PC-9 (cell line): ENCODE measurements at regions not wholly inside any gene's neighbourhood (a gene's known extent, or its start where the extent isn't known, plus 50 kb on each side); places are given as distances from the start of the nearest gene placed in this dataset.

Experiments
- BruUV-seq: library from RNA; stranded (reverse); fragments of 400-500 nt; replicated peaks from 2 replicates; lab custom pipeline; 2021; lab: Mats Ljungman, UMichigan
- CTCF ChIA-PET: fragments of 300-600 bp; sonication (Branson Sonifier 250); formaldehyde crosslinking; loops from one replicate; lab custom pipeline; 2022; ENCODE audit warnings: antibody characterized with exemption; lab: Charles Lee
- POLR2A ChIA-PET: fragments of 300-600 bp; sonication (Branson Sonifier 250); formaldehyde crosslinking; loops from one replicate; lab custom pipeline; 2022; ENCODE audit warnings: antibody characterized with exemption; ENCODE audit not compliant: unreplicated experiment; lab: Charles Lee
- DNase-seq, 2 experiments: peaks; one replicate each; pipeline versions ENCODE4 v3.0.0 to v3.0.0-alpha.2; 2015 to 2022; ENCODE audit warnings: mixed read lengths in 1 of 2
- H2AFZ ChIP-seq: fragments of 200-600 bp; sonication (generic); 2 replicates; pipeline ENCODE4 v1.8.1; 2017; ENCODE audit warnings: antibody characterized with exemption
- H3F3A ChIP-seq: fragments of 200-600 bp; sonication (generic); 2 replicates; pipeline ENCODE4 v1.8.1; 2017; ENCODE audit warnings: antibody characterized with exemption, mild to moderate bottlenecking, low read depth; ENCODE audit not compliant: insufficient read depth
- H3K27ac ChIP-seq: fragments of 200-600 bp; sonication (generic); 2 replicates; pipeline ENCODE4 v1.6.1; 2016; ENCODE audit warnings: mixed run types
- H3K27me3 ChIP-seq: fragments of 200-600 bp; sonication (generic); 2 replicates; pipeline ENCODE4 v1.6.1; 2016; ENCODE audit warnings: low read depth, mixed run types; ENCODE audit not compliant: insufficient read depth
- H3K36me3 ChIP-seq: fragments of 200-600 bp; sonication (generic); 2 replicates; pipeline ENCODE4 v1.6.1; 2016; ENCODE audit warnings: low read depth, mixed run types
- H3K4me1 ChIP-seq: fragments of 200-600 bp; sonication (generic); replicated peaks from 2 replicates; pipeline ENCODE4 v1.6.1; 2016; ENCODE audit warnings: mixed run types; ENCODE audit not compliant: insufficient read depth
- H3K4me2 ChIP-seq: fragments of 200-600 bp; sonication (generic); 2 replicates; pipeline ENCODE4 v1.6.1; 2017; ENCODE audit warnings: mixed run types
- H3K4me3 ChIP-seq: fragments of 200-600 bp; sonication (generic); 2 replicates; pipeline ENCODE4 v1.6.1; 2016; ENCODE audit warnings: mixed run types
- H3K79me2 ChIP-seq: fragments of 200-600 bp; sonication (generic); 2 replicates; pipeline ENCODE4 v1.6.1; 2017; ENCODE audit warnings: low read depth, mixed run types
- H3K9me2 ChIP-seq: fragments of 200-600 bp; sonication (generic); 2 replicates; pipeline ENCODE4 v1.8.1; 2017; ENCODE audit warnings: mild to moderate bottlenecking; ENCODE audit not compliant: insufficient read depth
- H3K9me3 ChIP-seq: fragments of 200-600 bp; sonication (generic); 2 replicates; pipeline ENCODE4 v1.8.1; 2016; ENCODE audit warnings: low read depth; ENCODE audit not compliant: insufficient read depth
- H4K20me1 ChIP-seq: fragments of 200-600 bp; sonication (generic); 2 replicates; pipeline ENCODE4 v1.8.1; 2017; ENCODE audit not compliant: insufficient read depth
- CTCF ChIP-seq: fragments of 200-600 bp; sonication (generic); conservative IDR thresholded peaks from 2 replicates; pipeline ENCODE4 v1.6.1; 2017; ENCODE audit warnings: mixed run types, antibody characterized with exemption, mild to moderate bottlenecking, moderate library complexity
- EZH2 ChIP-seq: fragments of 200-600 bp; sonication (generic); IDR thresholded peaks from 2 replicates; pipeline ENCODE4 v1.8.0; 2017; ENCODE audit warnings: antibody characterized with exemption, low read depth
- intact Hi-C: fragments of 100-400 bp; cut with micrococcal nuclease; formaldehyde crosslinking; loops from one replicate; pipeline ENCODE4 v1.10.0; 2022; ENCODE audit not compliant: unreplicated experiment

- no TSS peak for BruUV-seq
Measured at GRCh38 chr7:144936314-144936713, 100.5 kb upstream of the TPK1 start.

GRCh38 chr7:144910411-144910810 lies 74.6 kb upstream of the TPK1 start:
- Histone ChIP-seq H3K4me2 (no peak overlapping the region), H3K79me2 (no peaks in the 10 kb centered on the region), H3K9me3 (no peaks in the 10 kb centered on the region), H3K4me3 (no peak overlapping the region), H3F3A (no peaks in the 10 kb centered on the region), H3K27me3 (no peaks in the 10 kb centered on the region), H4K20me1 (no peaks in the 10 kb centered on the region), H3K27ac (no peak overlapping the region), H3K36me3 (no peaks in the 10 kb centered on the region), H3K4me1 (no peaks in the 10 kb centered on the region), H2AFZ (no peak overlapping the region), H3K9me2 (no peaks in the 10 kb centered on the region)
- CTCF ChIA-PET, result no interaction called here
- POLR2A ChIA-PET, result no interaction called here
- no peak for TF ChIP-seq CTCF
- TF ChIP-seq EZH2, result no peak
- intact Hi-C loops, result no loop called here
- DNase-seq, result no peak
- no TSS peak for BruUV-seq

More at GRCh38 chr7:144936314-144936713, 100.5 kb upstream of the TPK1 start:
- no peaks in the 10 kb centered on the region for H3F3A ChIP-seq
- DNase-seq, result no peak
- no peaks in the 10 kb centered on the region for H3K4me1 ChIP-seq
- no peak overlapping the region for H3K4me2 ChIP-seq
- H3K79me2 ChIP-seq, result no peaks in the 10 kb centered on the region
- H3K4me3 ChIP-seq, result no peak overlapping the region
- ChIA-PET POLR2A (no interaction called here), CTCF (no interaction called here)
- no peak for TF ChIP-seq CTCF
- no peak for TF ChIP-seq EZH2
- no peak overlapping the region for H3K27ac ChIP-seq
- no peaks in the 10 kb centered on the region for H4K20me1 ChIP-seq
- no peaks in the 10 kb centered on the region for H3K9me2 ChIP-seq
- H3K27me3 ChIP-seq, result no peaks in the 10 kb centered on the region
- H3K36me3 ChIP-seq, result no peaks in the 10 kb centered on the region
- no peaks in the 10 kb centered on the region for H3K9me3 ChIP-seq
- no peak overlapping the region for H2AFZ ChIP-seq
- intact Hi-C loops, result no loop called here

- no peak overlapping the region for H3K4me3 ChIP-seq
- H3K9me3 ChIP-seq, result no peaks in the 10 kb centered on the region
- H3F3A ChIP-seq, result no peaks in the 10 kb centered on the region
- no peak overlapping the region for H3K4me2 ChIP-seq
- H3K4me1 ChIP-seq, result no peaks in the 10 kb centered on the region
- no peak overlapping the region for H3K27ac ChIP-seq
- ChIA-PET POLR2A (no interaction called here), CTCF (interaction anchor here (0.6 kb wide), 2 partner anchors 1007 to 1181 kb away, joined by 6 to 7 read pairs; partner anchors contain the start of gene TCAF1)
- no peaks in the 10 kb centered on the region for H3K27me3 ChIP-seq
- intact Hi-C loops, result no loop called here
- no peak for DNase-seq
- no peaks in the 10 kb centered on the region for H3K9me2 ChIP-seq
- no peaks in the 10 kb centered on the region for H4K20me1 ChIP-seq
- H2AFZ ChIP-seq, result no peak overlapping the region
- BruUV-seq, result no TSS peak
- H3K36me3 ChIP-seq, result no peaks in the 10 kb centered on the region
- H3K79me2 ChIP-seq, result no peaks in the 10 kb centered on the region
- TF ChIP-seq CTCF (no peak), EZH2 (no peak)
Measured at GRCh38 chr7:144908943-144909556, 73.2 kb upstream of the TPK1 start.
